Hepatocyte (in vitro differentiated cells): ENCODE measurements at regions not wholly inside any gene's neighbourhood (a gene's known extent, or its start where the extent isn't known, plus 50 kb on each side); places are given as distances from the start of the nearest gene placed in this dataset.

Experiments used
- CTCF ChIP-seq: fragments of 200-600 bp; sonication (generic); IDR thresholded peaks from 2 replicates; pipeline ENCODE4 v1.5.1; 2016; ENCODE audit warnings: antibody characterized with exemption, mild to moderate bottlenecking; ENCODE audit not compliant: poor library complexity
- EZH2 ChIP-seq: fragments of 200-600 bp; sonication (generic); IDR thresholded peaks from 2 replicates; pipeline ENCODE4 v1.6.1; 2016; ENCODE audit warnings: antibody characterized with exemption, mild to moderate bottlenecking, borderline replicate concordance
- EZH2phosphoT487 ChIP-seq: fragments of 200-600 bp; sonication (generic); IDR thresholded peaks from one replicate; pipeline ENCODE4 v1.6.1; 2018; ENCODE audit warnings: antibody characterized with exemption, mild to moderate bottlenecking, low read depth, moderate library complexity; ENCODE audit not compliant: unreplicated experiment, severe bottlenecking

- TF ChIP-seq CTCF (no peak), EZH2 (no peak), EZH2phosphoT487 (no peak)
Measured at GRCh38 chr21:35436899-35437298, 387.8 kb upstream of the RUNX1 start.
